Neural progenitor cell (in vitro differentiated cells): ENCODE measurements at regions not wholly inside any gene's neighbourhood (a gene's known extent, or its start where the extent isn't known, plus 50 kb on each side); places are given as distances from the start of the nearest gene placed in this dataset.

Experiments used
- EZH2 ChIP-seq: fragments of 200-600 bp; sonication (generic); IDR thresholded peaks from 2 replicates; pipeline ENCODE4 v1.6.1; 2017; ENCODE audit warnings: antibody characterized with exemption, mild to moderate bottlenecking, moderate library complexity
- TF ChIP-seq, protein P1 (sequence below): fragments of 200-600 bp; sonication (generic); IDR thresholded peaks from 2 replicates; pipeline ENCODE4 v1.5.1; 2017; ENCODE audit warnings: antibody characterized with exemption, mild to moderate bottlenecking

DNA sequence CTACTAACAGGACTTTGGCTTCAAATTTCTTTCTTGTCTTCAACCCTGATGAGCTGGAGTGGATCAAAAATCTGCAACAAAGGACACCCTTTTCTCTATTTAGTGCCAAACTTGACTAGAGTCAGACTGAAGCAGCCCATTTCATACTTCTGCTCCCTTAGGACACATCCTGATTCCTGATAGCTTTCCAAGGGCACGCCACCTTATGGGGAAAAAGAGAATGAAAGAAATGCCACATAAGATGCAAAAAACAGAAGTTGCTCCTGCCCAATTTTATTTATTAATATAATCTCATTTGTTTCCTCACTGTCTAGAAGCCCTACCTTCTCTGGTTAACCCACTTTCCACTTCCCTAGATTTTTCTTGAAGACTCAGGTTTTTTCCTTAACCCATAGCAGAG is 72.7 kb upstream of the NBPF4 start:
- TF ChIP-seq, protein P1, sequence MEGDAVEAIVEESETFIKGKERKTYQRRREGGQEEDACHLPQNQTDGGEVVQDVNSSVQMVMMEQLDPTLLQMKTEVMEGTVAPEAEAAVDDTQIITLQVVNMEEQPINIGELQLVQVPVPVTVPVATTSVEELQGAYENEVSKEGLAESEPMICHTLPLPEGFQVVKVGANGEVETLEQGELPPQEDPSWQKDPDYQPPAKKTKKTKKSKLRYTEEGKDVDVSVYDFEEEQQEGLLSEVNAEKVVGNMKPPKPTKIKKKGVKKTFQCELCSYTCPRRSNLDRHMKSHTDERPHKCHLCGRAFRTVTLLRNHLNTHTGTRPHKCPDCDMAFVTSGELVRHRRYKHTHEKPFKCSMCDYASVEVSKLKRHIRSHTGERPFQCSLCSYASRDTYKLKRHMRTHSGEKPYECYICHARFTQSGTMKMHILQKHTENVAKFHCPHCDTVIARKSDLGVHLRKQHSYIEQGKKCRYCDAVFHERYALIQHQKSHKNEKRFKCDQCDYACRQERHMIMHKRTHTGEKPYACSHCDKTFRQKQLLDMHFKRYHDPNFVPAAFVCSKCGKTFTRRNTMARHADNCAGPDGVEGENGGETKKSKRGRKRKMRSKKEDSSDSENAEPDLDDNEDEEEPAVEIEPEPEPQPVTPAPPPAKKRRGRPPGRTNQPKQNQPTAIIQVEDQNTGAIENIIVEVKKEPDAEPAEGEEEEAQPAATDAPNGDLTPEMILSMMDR: peak; percentile 56
- TF ChIP-seq EZH2: no peak
